IPS-18c (cell line): ENCODE measurements at regions not wholly inside any gene's neighbourhood (a gene's known extent, or its start where the extent isn't known, plus 50 kb on each side); places are given as distances from the start of the nearest gene placed in this dataset.

Experiments
- H3K4me3 ChIP-seq: 2 replicates; pipeline ENCODE4 v1.7.0; 2013; ENCODE audit warnings: low read depth, mild to moderate bottlenecking, low read length, moderate library complexity; ENCODE audit not compliant: insufficient read depth
- H3K9me3 ChIP-seq: one replicate; pipeline ENCODE4 v1.6.1; 2013; ENCODE audit warnings: mild to moderate bottlenecking, low read length, moderate library complexity; ENCODE audit not compliant: control insufficient read depth, insufficient read depth

GRCh38 chr20:57890202-57890800 lies 180.5 kb upstream of the PMEPA1 start:
- Histone ChIP-seq H3K9me3 (no peaks in the 10 kb centered on the region), H3K4me3 (no peak overlapping the region)

- H3K4me3 ChIP-seq: no peak overlapping the region
Measured at GRCh38 chr20:57888591-57888990, 178.8 kb upstream of the PMEPA1 start.

GRCh38 chr20:57884956-57885355 lies 175.1 kb upstream of the PMEPA1 start:
- Histone ChIP-seq H3K4me3 (no peak overlapping the region), H3K9me3 (no peaks in the 10 kb centered on the region)

More at GRCh38 chr20:57888591-57888990, 178.8 kb upstream of the PMEPA1 start:
- H3K9me3 ChIP-seq: no peaks in the 10 kb centered on the region

DNA sequence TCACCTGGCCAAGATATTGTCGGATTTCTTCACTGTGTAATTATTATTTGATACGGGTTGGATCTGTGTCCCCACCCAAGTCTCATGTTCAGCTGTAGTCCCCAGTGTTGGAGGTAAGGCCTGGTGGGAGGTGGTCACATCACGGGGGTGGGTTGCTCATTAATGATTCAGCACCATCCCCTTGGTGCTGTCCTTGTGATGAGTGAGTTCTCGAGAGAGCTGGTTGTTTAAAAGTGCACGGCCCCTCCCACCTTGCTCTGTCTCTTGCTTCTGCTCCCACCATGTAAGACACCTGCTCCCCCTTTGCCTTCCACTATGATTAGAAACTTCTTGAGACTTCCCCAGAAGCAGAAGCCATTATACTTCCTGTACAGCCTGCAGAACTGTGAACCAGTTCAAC lies 173.9 kb upstream of the PMEPA1 start:
- Histone ChIP-seq H3K9me3 (peaks cover 3% of the 10 kb centered on the region), H3K4me3 (no peak overlapping the region)

GRCh38 chr20:57883224-57883623 lies 173.4 kb upstream of the PMEPA1 start:
- peaks cover 3% of the 10 kb centered on the region for H3K9me3 ChIP-seq
- no peak overlapping the region for H3K4me3 ChIP-seq

GRCh38 chr20:57882451-57883161 lies 172.8 kb upstream of the PMEPA1 start:
- Histone ChIP-seq H3K9me3 (peaks cover 3% of the 10 kb centered on the region), H3K4me3 (no peak overlapping the region)

GRCh38 chr20:57881466-57882385 lies 171.9 kb upstream of the PMEPA1 start:
- H3K9me3 ChIP-seq: peaks cover 5% of the 10 kb centered on the region
- H3K4me3 ChIP-seq: no peak overlapping the region

DNA sequence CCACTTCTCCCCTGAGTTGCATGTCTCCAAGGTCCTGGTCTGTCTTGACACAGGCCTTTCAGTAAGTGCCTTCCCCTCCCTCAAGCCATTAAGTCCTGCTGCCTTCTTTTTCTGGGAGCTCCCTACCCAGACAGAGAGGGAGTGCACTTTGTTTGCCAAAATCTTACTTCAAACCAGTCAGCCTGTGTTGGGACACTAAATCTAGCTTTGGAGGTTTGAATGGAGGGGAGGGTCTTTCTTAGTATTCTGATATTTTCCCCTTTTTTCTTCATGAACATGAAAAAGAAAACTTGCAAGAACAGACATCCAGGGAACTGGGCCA lies 170.7 kb upstream of the PMEPA1 start:
- Histone ChIP-seq H3K9me3 (peaks cover 5% of the 10 kb centered on the region), H3K4me3 (no peak overlapping the region)

- Histone ChIP-seq H3K4me3 (no peak overlapping the region), H3K9me3 (peaks cover 5% of the 10 kb centered on the region)
Measured at GRCh38 chr20:57879779-57880570, 170.2 kb upstream of the PMEPA1 start.

DNA sequence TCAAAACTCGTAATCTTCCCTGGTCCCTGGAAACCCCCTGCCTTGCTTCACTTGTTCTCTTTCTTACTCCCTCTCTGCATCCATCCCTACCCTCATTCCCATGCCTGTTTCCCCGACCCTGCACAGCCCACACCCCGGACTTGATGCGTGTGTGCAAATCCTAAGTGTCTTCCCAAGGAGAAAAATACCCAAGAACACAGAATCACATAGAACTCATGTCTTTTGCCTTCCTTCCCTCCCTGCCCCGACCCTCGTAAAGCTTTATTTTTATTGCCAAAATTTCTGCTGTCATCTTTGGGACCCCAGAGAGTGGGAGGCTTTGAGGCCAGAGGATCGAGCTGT lies 169.6 kb upstream of the PMEPA1 start:
- H3K4me3 ChIP-seq: no peak overlapping the region
- H3K9me3 ChIP-seq: peaks cover 5% of the 10 kb centered on the region

GRCh38 chr20:57878786-57879424 lies 169.1 kb upstream of the PMEPA1 start:
- H3K4me3 ChIP-seq: no peak overlapping the region

DNA sequence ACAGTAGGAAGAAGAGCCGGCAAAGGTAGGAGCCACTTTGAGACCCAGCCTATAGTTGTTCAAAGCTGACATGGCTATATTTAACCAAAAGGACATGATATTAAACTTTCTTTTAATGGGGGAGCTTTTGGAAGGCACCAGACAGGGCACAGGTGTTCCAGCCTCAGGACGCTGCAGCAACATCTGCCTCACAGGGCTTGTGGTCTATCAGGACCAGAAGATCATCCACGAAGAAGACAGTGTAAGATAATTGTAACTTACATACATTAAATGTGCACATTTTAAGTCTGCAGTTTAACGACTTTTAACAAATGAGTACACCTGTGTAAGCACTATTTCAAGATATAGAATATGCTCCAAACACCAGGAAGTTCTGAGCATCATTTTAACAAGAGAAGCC lies 168.2 kb upstream of the PMEPA1 start:
- Histone ChIP-seq H3K9me3 (peaks cover 5% of the 10 kb centered on the region), H3K4me3 (no peak overlapping the region)

More at GRCh38 chr20:57878786-57879424, 169.1 kb upstream of the PMEPA1 start:
- peaks cover 5% of the 10 kb centered on the region for H3K9me3 ChIP-seq

- H3K4me3 ChIP-seq: no peak overlapping the region
- peaks cover 5% of the 10 kb centered on the region for H3K9me3 ChIP-seq
Measured at GRCh38 chr20:57877131-57877824, 167.5 kb upstream of the PMEPA1 start.

GRCh38 chr20:57876163-57876562 lies 166.3 kb upstream of the PMEPA1 start:
- Histone ChIP-seq H3K9me3 (peaks cover 5% of the 10 kb centered on the region), H3K4me3 (no peak overlapping the region)

- no peak overlapping the region for H3K4me3 ChIP-seq
- H3K9me3 ChIP-seq: peaks cover 5% of the 10 kb centered on the region
Measured at GRCh38 chr20:57874141-57874540, 164.3 kb upstream of the PMEPA1 start.

GRCh38 chr20:57872816-57873409 lies 163.1 kb upstream of the PMEPA1 start:
- no peak overlapping the region for H3K4me3 ChIP-seq

More at GRCh38 chr20:57872816-57873409, 163.1 kb upstream of the PMEPA1 start:
- H3K9me3 ChIP-seq: peaks cover 2% of the 10 kb centered on the region
